ENCODE measurements at regions not wholly inside any gene's neighbourhood (a gene's known extent, or its start where the extent isn't known, plus 50 kb on each side); places are given as distances from the start of the nearest gene placed in this dataset.

GRCh38 chr9:104302775-104303174, 201.3 kb upstream of the OR13F1 start:
- TF ChIP-seq, protein P1, sequence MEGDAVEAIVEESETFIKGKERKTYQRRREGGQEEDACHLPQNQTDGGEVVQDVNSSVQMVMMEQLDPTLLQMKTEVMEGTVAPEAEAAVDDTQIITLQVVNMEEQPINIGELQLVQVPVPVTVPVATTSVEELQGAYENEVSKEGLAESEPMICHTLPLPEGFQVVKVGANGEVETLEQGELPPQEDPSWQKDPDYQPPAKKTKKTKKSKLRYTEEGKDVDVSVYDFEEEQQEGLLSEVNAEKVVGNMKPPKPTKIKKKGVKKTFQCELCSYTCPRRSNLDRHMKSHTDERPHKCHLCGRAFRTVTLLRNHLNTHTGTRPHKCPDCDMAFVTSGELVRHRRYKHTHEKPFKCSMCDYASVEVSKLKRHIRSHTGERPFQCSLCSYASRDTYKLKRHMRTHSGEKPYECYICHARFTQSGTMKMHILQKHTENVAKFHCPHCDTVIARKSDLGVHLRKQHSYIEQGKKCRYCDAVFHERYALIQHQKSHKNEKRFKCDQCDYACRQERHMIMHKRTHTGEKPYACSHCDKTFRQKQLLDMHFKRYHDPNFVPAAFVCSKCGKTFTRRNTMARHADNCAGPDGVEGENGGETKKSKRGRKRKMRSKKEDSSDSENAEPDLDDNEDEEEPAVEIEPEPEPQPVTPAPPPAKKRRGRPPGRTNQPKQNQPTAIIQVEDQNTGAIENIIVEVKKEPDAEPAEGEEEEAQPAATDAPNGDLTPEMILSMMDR (conservative IDR thresholded peaks at IDR 0.05), result no peak
- no peak for TF ChIP-seq EZH2 (IDR thresholded peaks at IDR 0.05; ENCODE audit: low read depth)

All from PC-9 (cell line).